GM23338 (cell line): ENCODE measurements at regions not wholly inside any gene's neighbourhood (a gene's known extent, or its start where the extent isn't known, plus 50 kb on each side); places are given as distances from the start of the nearest gene placed in this dataset.

Source experiments
- ATAC-seq: fragments of 200-7000 bp; cut with Tn5 transposase; 3 replicates; pipeline ENCODE4 v1.9.1; 2020
- DNase-seq: peaks from one replicate; pipeline ENCODE4 v3.0.0-alpha.2; 2015; ENCODE audit warnings: low spot score
- H2AFZ ChIP-seq: fragments of 200-600 bp; sonication (generic); 2 replicates; pipeline ENCODE4 v1.8.0; 2016; ENCODE audit warnings: antibody characterized with exemption, mild to moderate bottlenecking, moderate library complexity
- H3F3A ChIP-seq: fragments of 200-600 bp; sonication (generic); replicated peaks from 2 replicates; pipeline ENCODE4 v1.8.0; 2017; ENCODE audit warnings: antibody characterized with exemption, mixed run types, low read depth
- H3K27ac ChIP-seq: fragments of 200-600 bp; sonication (generic); 2 replicates; pipeline ENCODE4 v1.6.1; 2016; ENCODE audit warnings: low read depth
- H3K27me3 ChIP-seq: fragments of 200-600 bp; sonication (generic); 2 replicates; pipeline ENCODE4 v1.8.0; 2016; ENCODE audit warnings: mild to moderate bottlenecking, mixed run types, moderate library complexity; ENCODE audit not compliant: insufficient read depth
- H3K36me3 ChIP-seq: fragments of 200-600 bp; sonication (generic); 2 replicates; pipeline ENCODE4 v1.8.0; 2016; ENCODE audit warnings: mild to moderate bottlenecking; ENCODE audit not compliant: insufficient read depth
- H3K4me1 ChIP-seq: fragments of 200-600 bp; sonication (generic); 2 replicates; pipeline ENCODE4 v1.8.0; 2016; ENCODE audit warnings: mild to moderate bottlenecking, moderate library complexity; ENCODE audit not compliant: insufficient read depth
- H3K4me2 ChIP-seq: fragments of 200-600 bp; sonication (generic); 2 replicates; pipeline ENCODE4 v1.7.1; 2017; ENCODE audit warnings: mixed run types
- H3K4me3 ChIP-seq: fragments of 200-600 bp; sonication (generic); 2 replicates; pipeline ENCODE4 v1.6.1; 2016; ENCODE audit warnings: mixed run types
- H3K79me2 ChIP-seq: fragments of 200-600 bp; sonication (generic); replicated peaks from 2 replicates; pipeline ENCODE4 v1.8.0; 2017; ENCODE audit warnings: mild to moderate bottlenecking; ENCODE audit not compliant: insufficient read depth
- H3K9me2 ChIP-seq: fragments of 200-600 bp; sonication (generic); 2 replicates; pipeline ENCODE4 v1.8.0; 2017; ENCODE audit not compliant: insufficient read depth
- H4K20me1 ChIP-seq: fragments of 200-600 bp; sonication (generic); replicated peaks from 2 replicates; pipeline ENCODE4 v1.8.0; 2017; ENCODE audit warnings: mild to moderate bottlenecking; ENCODE audit not compliant: insufficient read depth
- H3K27ac Mint-ChIP-seq: 2 replicates; pipeline ENCODE4 v1.8.0; 2020; ENCODE audit warnings: inconsistent platforms, mild to moderate bottlenecking, moderate library complexity, mixed read lengths
- H3K27me3 Mint-ChIP-seq: 3 replicates; pipeline ENCODE4 v1.8.0; 2022; ENCODE audit warnings: low read depth, mild to moderate bottlenecking, moderate library complexity, mixed read lengths, inconsistent platforms; ENCODE audit not compliant: insufficient read depth, poor library complexity
- H3K36me3 Mint-ChIP-seq: 3 replicates; pipeline ENCODE4 v1.8.0; 2021; ENCODE audit warnings: low read depth, mild to moderate bottlenecking, inconsistent platforms, moderate library complexity, mixed read lengths
- H3K4me1 Mint-ChIP-seq: 3 replicates; pipeline ENCODE4 v1.8.0; 2020; ENCODE audit warnings: mild to moderate bottlenecking, inconsistent platforms, mixed read lengths
- H3K4me3 Mint-ChIP-seq: 3 replicates; pipeline ENCODE4 v1.8.0; 2021; ENCODE audit warnings: moderate library complexity, mild to moderate bottlenecking, inconsistent platforms, mixed read lengths
- H3K9me3 Mint-ChIP-seq: 3 replicates; pipeline ENCODE4 v1.8.0; 2020; ENCODE audit warnings: moderate library complexity, mild to moderate bottlenecking, inconsistent platforms, mixed read lengths
- CTCF ChIP-seq, 2 experiments: fragments of 200-600 bp in 1 of 2; sonication (generic) in 1 of 2; conservative IDR thresholded peaks; 2 replicates each; pipeline versions ENCODE4 v1.5.1 to v1.6.1; 2016 to 2017; ENCODE audit warnings: antibody characterized with exemption in 2 of 2, low read depth in 2 of 2, mild to moderate bottlenecking in 2 of 2, moderate library complexity in 1 of 2
- EZH2 ChIP-seq: fragments of 200-600 bp; sonication (generic); IDR thresholded peaks from one replicate; pipeline ENCODE4 v1.8.0; 2017; ENCODE audit warnings: antibody characterized with exemption, mild to moderate bottlenecking, low read depth; ENCODE audit not compliant: unreplicated experiment
- EZH2phosphoT487 ChIP-seq: fragments of 200-600 bp; sonication (generic); IDR thresholded peaks from one replicate; pipeline ENCODE4 v1.8.1; 2018; ENCODE audit warnings: antibody characterized with exemption; ENCODE audit not compliant: unreplicated experiment
- JUNB ChIP-seq: IDR thresholded peaks from one replicate; pipeline ENCODE4 v1.6.1; 2016; ENCODE audit warnings: antibody characterized with exemption; ENCODE audit not compliant: unreplicated experiment
- NANOG ChIP-seq: IDR thresholded peaks from 2 replicates; pipeline ENCODE4 v1.6.1; 2016; ENCODE audit warnings: antibody characterized with exemption, borderline replicate concordance
- POLR2AphosphoS5 ChIP-seq: IDR thresholded peaks from 2 replicates; pipeline ENCODE4 v1.6.1; 2016; ENCODE audit warnings: antibody characterized with exemption, low read depth
- STAT1 ChIP-seq: IDR thresholded peaks from one replicate; pipeline ENCODE4 v1.6.1; 2016; ENCODE audit warnings: antibody characterized with exemption; ENCODE audit not compliant: unreplicated experiment
- ZNF114 ChIP-seq: fragments of 250-450 bp; sonication (Bioruptor Pico); IDR thresholded peaks from 2 replicates; pipeline ENCODE4 v1.5.0; 2020; ENCODE audit warnings: mild to moderate bottlenecking, moderate library complexity
- ZNF331 ChIP-seq: fragments of 250-450 bp; sonication (Bioruptor Pico); IDR thresholded peaks from 2 replicates; pipeline ENCODE4 v1.5.0; 2020; ENCODE audit warnings: low read depth, mild to moderate bottlenecking, moderate library complexity
- ZNF462 ChIP-seq: fragments of 250-450 bp; sonication (Bioruptor Pico); IDR thresholded peaks from 2 replicates; pipeline ENCODE4 v1.5.0; 2020; ENCODE audit warnings: mild to moderate bottlenecking, moderate library complexity
- TF ChIP-seq, protein P1 (sequence below): IDR thresholded peaks from one replicate; pipeline ENCODE4 v1.6.1; 2018; ENCODE audit warnings: antibody characterized with exemption; ENCODE audit not compliant: unreplicated experiment
- TF ChIP-seq, protein P2 (sequence below): IDR thresholded peaks from 2 replicates; pipeline ENCODE4 v1.6.1; 2016; ENCODE audit warnings: antibody characterized with exemption

DNA sequence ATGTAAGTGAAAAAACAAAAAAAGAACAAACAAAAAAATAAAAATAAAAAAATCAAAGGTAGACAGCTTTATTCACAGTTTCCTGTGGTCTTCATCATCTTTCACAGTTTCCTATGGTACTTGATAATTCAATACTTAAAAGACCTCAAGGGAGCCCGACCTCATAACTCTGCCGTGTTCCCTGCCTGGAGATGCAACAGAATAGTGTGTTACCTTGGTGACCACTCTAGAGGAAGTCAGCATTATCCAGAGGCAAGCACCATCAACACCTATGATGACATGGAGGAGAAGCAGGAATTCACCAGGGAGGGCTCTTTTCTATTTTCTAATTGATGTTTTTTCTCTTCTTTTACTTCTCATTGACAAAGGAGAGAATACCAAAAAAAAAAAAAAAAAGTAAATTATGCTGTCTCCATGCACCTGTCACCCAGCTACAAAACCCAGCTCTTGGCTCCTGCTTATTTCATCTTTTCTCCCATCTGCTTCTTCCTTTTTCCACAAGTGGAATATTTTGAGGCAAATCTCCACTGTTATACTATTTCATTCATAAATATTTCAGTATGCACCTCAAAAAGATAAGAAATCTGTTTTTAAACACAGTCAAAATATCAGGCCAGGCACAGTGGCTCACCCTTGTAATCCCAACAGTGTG, 95.8 kb upstream of the STXBP5 start:
- Histone ChIP-seq H3K79me2 (no peaks in the 10 kb centered on the region), H3K36me3 (no peaks in the 10 kb centered on the region), H4K20me1 (no peaks in the 10 kb centered on the region), H3K4me1 (no peaks in the 10 kb centered on the region), H3F3A (no peaks in the 10 kb centered on the region), H3K27me3 (no peaks in the 10 kb centered on the region), H3K4me3 (no peak overlapping the region), H3K27ac (no peak overlapping the region), H3K9me2 (no peaks in the 10 kb centered on the region), H2AFZ (no peak overlapping the region), H3K4me2 (no peak overlapping the region)
- H3K4me3 Mint-ChIP-seq = no peak overlapping the region
- H3K27me3 Mint-ChIP-seq = no peaks in the 10 kb centered on the region
- no peak for ATAC-seq
- no peak overlapping the region for H3K27ac Mint-ChIP-seq
- no peaks in the 10 kb centered on the region for H3K9me3 Mint-ChIP-seq
- DNase-seq = no peak
- H3K36me3 Mint-ChIP-seq = no peaks in the 10 kb centered on the region
- TF ChIP-seq ZNF114 (CRISPR knock-in tag) = no peak
- no peak for TF ChIP-seq ZNF462
- no peak for TF ChIP-seq STAT1
- no peak for TF ChIP-seq EZH2
- TF ChIP-seq, protein P1, sequence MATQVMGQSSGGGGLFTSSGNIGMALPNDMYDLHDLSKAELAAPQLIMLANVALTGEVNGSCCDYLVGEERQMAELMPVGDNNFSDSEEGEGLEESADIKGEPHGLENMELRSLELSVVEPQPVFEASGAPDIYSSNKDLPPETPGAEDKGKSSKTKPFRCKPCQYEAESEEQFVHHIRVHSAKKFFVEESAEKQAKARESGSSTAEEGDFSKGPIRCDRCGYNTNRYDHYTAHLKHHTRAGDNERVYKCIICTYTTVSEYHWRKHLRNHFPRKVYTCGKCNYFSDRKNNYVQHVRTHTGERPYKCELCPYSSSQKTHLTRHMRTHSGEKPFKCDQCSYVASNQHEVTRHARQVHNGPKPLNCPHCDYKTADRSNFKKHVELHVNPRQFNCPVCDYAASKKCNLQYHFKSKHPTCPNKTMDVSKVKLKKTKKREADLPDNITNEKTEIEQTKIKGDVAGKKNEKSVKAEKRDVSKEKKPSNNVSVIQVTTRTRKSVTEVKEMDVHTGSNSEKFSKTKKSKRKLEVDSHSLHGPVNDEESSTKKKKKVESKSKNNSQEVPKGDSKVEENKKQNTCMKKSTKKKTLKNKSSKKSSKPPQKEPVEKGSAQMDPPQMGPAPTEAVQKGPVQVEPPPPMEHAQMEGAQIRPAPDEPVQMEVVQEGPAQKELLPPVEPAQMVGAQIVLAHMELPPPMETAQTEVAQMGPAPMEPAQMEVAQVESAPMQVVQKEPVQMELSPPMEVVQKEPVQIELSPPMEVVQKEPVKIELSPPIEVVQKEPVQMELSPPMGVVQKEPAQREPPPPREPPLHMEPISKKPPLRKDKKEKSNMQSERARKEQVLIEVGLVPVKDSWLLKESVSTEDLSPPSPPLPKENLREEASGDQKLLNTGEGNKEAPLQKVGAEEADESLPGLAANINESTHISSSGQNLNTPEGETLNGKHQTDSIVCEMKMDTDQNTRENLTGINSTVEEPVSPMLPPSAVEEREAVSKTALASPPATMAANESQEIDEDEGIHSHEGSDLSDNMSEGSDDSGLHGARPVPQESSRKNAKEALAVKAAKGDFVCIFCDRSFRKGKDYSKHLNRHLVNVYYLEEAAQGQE = no peak
- TF ChIP-seq POLR2AphosphoS5 = no peak
- no peak for TF ChIP-seq ZNF331
- TF ChIP-seq CTCF (conservative IDR thresholded peaks at IDR 0.05; ENCODE audit: low read depth in 2 of 2) = no peak
- TF ChIP-seq, protein P2, sequence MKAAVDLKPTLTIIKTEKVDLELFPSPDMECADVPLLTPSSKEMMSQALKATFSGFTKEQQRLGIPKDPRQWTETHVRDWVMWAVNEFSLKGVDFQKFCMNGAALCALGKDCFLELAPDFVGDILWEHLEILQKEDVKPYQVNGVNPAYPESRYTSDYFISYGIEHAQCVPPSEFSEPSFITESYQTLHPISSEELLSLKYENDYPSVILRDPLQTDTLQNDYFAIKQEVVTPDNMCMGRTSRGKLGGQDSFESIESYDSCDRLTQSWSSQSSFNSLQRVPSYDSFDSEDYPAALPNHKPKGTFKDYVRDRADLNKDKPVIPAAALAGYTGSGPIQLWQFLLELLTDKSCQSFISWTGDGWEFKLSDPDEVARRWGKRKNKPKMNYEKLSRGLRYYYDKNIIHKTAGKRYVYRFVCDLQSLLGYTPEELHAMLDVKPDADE = no peak
- no peak for TF ChIP-seq JUNB
- TF ChIP-seq EZH2phosphoT487 = no peak
- no peak for TF ChIP-seq NANOG
- H3K4me1 Mint-ChIP-seq = no peaks in the 10 kb centered on the region
